ENCODE measurements at regions not wholly inside any gene's neighbourhood (a gene's known extent, or its start where the extent isn't known, plus 50 kb on each side); places are given as distances from the start of the nearest gene placed in this dataset.

DNA sequence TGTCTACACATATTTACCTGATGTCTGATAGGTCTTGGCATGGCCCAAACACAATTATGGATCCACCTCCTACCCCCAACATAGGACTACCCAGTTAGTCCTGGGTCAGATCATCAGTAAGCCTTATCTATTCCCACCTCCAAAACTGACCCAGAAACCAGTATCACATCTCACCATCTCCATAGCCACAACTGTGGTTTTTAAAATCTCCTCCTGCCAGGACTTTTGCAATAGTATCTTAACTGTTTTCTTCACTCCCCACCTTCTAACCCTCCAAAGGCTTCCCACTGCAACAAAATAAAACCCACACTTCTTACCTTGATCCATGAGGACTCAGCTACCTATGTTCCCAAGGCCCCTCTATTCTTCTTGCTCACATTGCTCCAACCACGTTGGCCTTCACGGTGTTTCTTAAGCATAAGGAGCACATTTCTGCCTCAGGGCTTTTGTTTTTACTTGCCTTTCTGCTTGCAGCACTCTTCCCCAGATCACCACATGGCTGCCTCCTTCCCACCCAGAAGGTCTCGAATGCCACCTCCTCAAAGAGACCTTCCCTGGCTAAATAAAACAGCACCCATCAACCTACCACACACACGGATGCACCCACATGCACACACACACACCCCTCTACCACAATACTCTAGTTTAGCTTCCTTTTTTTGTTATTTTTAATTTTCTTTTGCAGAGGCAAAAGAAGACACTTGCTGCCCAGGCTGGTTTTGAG, 125.9 kb upstream of the SLC1A4 start:
- DNase-seq (no peak), FAIRE-seq (no peak), ATAC-seq (no peak)
- Histone ChIP-seq H3K4me1 (peaks cover 7 to 14% (median 9%) of the 10 kb centered on the region in 3 donors), H3K27ac (no peak overlapping the region), H3K27me3 (no peaks in the 10 kb centered on the region), H3K36me3 (no peaks in the 10 kb centered on the region), H3K4me3 (no peak overlapping the region), H3K9me3 (no peaks in the 10 kb centered on the region)
- TF ChIP-seq, protein P1, sequence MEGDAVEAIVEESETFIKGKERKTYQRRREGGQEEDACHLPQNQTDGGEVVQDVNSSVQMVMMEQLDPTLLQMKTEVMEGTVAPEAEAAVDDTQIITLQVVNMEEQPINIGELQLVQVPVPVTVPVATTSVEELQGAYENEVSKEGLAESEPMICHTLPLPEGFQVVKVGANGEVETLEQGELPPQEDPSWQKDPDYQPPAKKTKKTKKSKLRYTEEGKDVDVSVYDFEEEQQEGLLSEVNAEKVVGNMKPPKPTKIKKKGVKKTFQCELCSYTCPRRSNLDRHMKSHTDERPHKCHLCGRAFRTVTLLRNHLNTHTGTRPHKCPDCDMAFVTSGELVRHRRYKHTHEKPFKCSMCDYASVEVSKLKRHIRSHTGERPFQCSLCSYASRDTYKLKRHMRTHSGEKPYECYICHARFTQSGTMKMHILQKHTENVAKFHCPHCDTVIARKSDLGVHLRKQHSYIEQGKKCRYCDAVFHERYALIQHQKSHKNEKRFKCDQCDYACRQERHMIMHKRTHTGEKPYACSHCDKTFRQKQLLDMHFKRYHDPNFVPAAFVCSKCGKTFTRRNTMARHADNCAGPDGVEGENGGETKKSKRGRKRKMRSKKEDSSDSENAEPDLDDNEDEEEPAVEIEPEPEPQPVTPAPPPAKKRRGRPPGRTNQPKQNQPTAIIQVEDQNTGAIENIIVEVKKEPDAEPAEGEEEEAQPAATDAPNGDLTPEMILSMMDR (IDR thresholded peaks at IDR 0.05), result no peak
- 89 to 92% methylated on average over 4 of the region's 4 CpGs for WGBS, 2 donors
- intact Hi-C loops (cut with DNase I), result loop anchor here in 2 of 3 donors (5.0 to 10.0 kb wide), 5 partner anchors 128 to 528 kb away; partner anchors contain the start of gene SERTAD2 (in 1 of the 2)

DNA sequence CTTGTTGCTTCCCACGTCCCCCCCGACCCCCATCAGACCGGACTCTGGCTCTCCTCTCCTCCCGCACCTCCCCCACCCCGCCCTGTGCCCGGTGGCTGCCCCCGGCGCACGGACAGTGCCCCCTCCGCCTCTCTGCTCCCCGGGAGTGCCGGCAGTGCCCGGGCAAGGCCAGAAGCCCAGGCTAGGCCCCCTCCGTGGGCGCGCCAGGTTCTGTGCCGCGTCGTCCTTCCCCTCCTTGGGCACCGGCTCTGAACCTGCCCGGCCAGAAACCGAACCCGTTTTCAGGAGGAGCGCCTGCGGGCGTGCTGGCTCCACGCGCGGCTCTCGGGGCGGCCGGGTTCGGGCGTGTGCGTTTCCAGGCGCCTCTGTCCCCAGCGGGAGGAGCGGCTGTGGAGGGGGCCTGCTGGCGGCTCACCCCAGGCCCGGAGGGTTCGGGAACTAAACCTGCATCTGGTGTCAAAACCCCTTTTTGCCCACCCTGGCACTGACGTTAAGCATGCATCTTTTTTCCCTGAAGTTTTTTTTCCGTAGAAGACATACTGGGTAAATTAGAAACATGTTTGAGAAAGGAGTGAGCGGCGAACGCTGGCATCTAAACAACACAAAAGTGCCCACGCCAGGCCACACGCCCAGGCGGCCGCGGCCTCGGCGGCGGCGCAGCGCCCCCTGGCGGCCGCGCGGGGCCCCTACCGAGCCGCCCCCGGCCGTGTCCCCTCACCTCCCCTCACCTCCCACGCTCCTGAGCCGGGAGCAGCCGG, 123.9 kb upstream of the SLC1A4 start:
- Histone ChIP-seq H3K36me3 (no peaks in the 10 kb centered on the region), H3K27me3 (no peaks in the 10 kb centered on the region), H3K27ac (peak overlapping the region; percentile 48 to 91 (median 68)), H3K4me3 (peak overlapping the region; percentile 57 to 65 (median 64)), H3K4me1 (peaks cover 0 to 6% (median 0%) of the 10 kb centered on the region in 3 donors), H3K9me3 (no peaks in the 10 kb centered on the region)
- DNase-seq (peak; percentile 46 to 84 (median 70)), ATAC-seq (peak; percentile 89 to 96 (median 92)), FAIRE-seq (no peak)
- whole genome bisulfite sequencing, 2 donors, result 1% methylated on average over 62 to 67 of the region's 67 CpGs
- intact Hi-C loops (cut with DNase I), result loop anchor here in 2 of 3 donors (5.0 to 10.0 kb wide), 5 partner anchors 130 to 530 kb away; no protein-coding TSS in a partner anchor
- TF ChIP-seq, protein P1 (IDR thresholded peaks at IDR 0.05), result peak; percentile 42 to 85 (median 62)

DNA sequence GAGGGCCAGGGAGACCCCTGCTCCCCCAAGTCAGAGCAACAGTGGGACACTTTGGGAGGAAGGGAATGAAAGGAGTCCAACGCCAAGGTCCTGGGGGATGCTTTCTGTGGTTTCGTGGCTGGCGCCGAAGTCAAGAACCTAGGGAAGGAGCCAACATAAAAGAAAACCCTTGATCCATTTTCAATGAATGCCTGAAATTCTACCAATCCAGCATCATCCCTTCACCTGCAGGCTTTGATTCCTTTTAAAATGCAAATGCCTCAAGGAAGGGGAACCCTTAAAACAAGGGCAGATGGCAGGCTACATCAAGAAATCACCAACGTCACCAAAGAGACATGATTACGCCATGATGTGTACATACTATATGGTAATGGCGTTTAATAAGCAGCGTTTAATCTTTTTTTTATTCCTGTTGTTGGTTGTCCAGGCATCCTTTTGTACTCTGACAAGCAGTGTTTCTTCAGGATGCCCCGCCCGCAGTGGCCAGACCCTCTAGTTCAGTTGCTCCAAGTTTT, 123.3 kb upstream of the SLC1A4 start:
- peaks cover 0 to 6% (median 0%) of the 10 kb centered on the region in 3 donors for H3K4me1 ChIP-seq
- H3K9me3 ChIP-seq, result no peaks in the 10 kb centered on the region
- intact Hi-C loops (cut with DNase I), result loop anchor here in 2 of 3 donors (5.0 to 10.0 kb wide), 5 partner anchors 131 to 531 kb away; no protein-coding TSS in a partner anchor
- H3K27ac ChIP-seq, result no peak overlapping the region
- no peaks in the 10 kb centered on the region for H3K27me3 ChIP-seq
- no peaks in the 10 kb centered on the region for H3K36me3 ChIP-seq
- no peak for DNase-seq
- ATAC-seq, result no peak
- WGBS, 2 donors, result 41 to 45% methylated on average over 10 of the region's 10 CpGs
- FAIRE-seq, result no peak
- H3K4me3 ChIP-seq, result peak overlapping the region in 1 of 4 donors; percentile 65
- TF ChIP-seq, protein P1 (IDR thresholded peaks at IDR 0.05), result peak in 1 of 4 donors; percentile 5

DNA sequence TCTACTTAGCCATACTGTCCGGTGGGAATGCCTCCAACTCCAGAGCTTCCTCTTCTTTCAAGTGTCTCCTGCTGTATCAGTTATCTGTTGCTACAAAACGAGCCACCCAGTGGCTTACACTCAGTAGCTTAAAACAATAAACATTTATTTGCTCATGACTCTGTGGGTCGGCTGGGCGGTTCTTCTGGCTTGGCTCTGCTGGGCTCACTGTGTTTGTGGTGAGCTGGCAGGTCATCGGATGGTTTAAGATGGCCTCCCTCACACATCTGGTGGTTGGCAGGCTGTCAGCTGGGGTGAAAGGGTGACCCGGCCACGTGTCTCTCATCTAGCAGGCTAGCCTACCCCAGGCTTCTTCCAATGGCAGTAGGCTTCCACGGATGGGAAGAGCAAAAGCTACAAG, 122.4 kb upstream of the SLC1A4 start:
- no peaks in the 10 kb centered on the region for H3K27me3 ChIP-seq
- no peaks in the 10 kb centered on the region for H3K9me3 ChIP-seq
- intact Hi-C loops (cut with DNase I), result loop anchor here in 2 of 3 donors (5.0 to 10.0 kb wide), 5 partner anchors 132 to 532 kb away; no protein-coding TSS in a partner anchor
- no peak overlapping the region for H3K27ac ChIP-seq
- peak in 1 of 6 donors; percentile 17 for DNase-seq
- no peak for ATAC-seq
- peaks cover 0 to 3% (median 0%) of the 10 kb centered on the region in 3 donors for H3K4me1 ChIP-seq
- no peaks in the 10 kb centered on the region for H3K36me3 ChIP-seq
- no peak for FAIRE-seq
- TF ChIP-seq, protein P1 (IDR thresholded peaks at IDR 0.05), result no peak
- H3K4me3 ChIP-seq, result no peak overlapping the region
- WGBS, 2 donors, result 29 to 38% methylated on average over 8 of the region's 8 CpGs

Data from pancreas (tissue), 10 donors.